KMS-11 (cell line): ENCODE measurements at regions not wholly inside any gene's neighbourhood (a gene's known extent, or its start where the extent isn't known, plus 50 kb on each side); places are given as distances from the start of the nearest gene placed in this dataset.
"Not testable (repeated sequence)": the region's sequence is repeated elsewhere in the genome, so short reads cannot be mapped to it uniquely, and the experiment has no call there.

Experiments used
- H2AFZ ChIP-seq: fragments of 200-600 bp; sonication (generic); 2 replicates; pipeline ENCODE4 v1.6.1; 2016; ENCODE audit warnings: antibody characterized with exemption, mixed run types, low read depth
- H3K27ac ChIP-seq: fragments of 200-600 bp; sonication (generic); 2 replicates; pipeline ENCODE4 v1.6.1; 2016; ENCODE audit warnings: mild to moderate bottlenecking, mixed run types
- H3K27me3 ChIP-seq: fragments of 200-600 bp; sonication (generic); 2 replicates; pipeline ENCODE4 v1.6.1; 2017; ENCODE audit warnings: mild to moderate bottlenecking, low read depth, mixed run types, moderate library complexity; ENCODE audit not compliant: insufficient read depth
- H3K36me3 ChIP-seq: fragments of 200-600 bp; sonication (generic); 2 replicates; pipeline ENCODE4 v1.6.1; 2017; ENCODE audit warnings: mild to moderate bottlenecking, mixed run types; ENCODE audit not compliant: insufficient read depth
- H3K4me1 ChIP-seq: fragments of 200-600 bp; sonication (generic); 2 replicates; pipeline ENCODE4 v1.6.1; 2016; ENCODE audit warnings: mild to moderate bottlenecking, low read depth, mixed run types; ENCODE audit not compliant: poor library complexity, severe bottlenecking
- H3K4me2 ChIP-seq: fragments of 200-600 bp; sonication (generic); 2 replicates; pipeline ENCODE4 v1.7.0; 2016; ENCODE audit warnings: mild to moderate bottlenecking, mixed run types
- H3K4me3 ChIP-seq: fragments of 200-600 bp; sonication (generic); IDR thresholded peaks from 2 replicates; pipeline ENCODE4 v1.6.1; 2017; ENCODE audit warnings: low read depth, low read length, mixed read lengths; ENCODE audit not compliant: insufficient read depth
- H3K79me2 ChIP-seq: fragments of 200-600 bp; sonication (generic); 2 replicates; pipeline ENCODE4 v1.6.1; 2016; ENCODE audit warnings: low read depth, mixed run types; ENCODE audit not compliant: insufficient read depth
- H3K9ac ChIP-seq: fragments of 200-600 bp; sonication (generic); 2 replicates; pipeline ENCODE4 v1.6.1; 2016; ENCODE audit warnings: mild to moderate bottlenecking, mixed run types
- H4K20me1 ChIP-seq: fragments of 200-600 bp; sonication (generic); 2 replicates; pipeline ENCODE4 v1.6.1; 2016; ENCODE audit warnings: mild to moderate bottlenecking, mixed run types; ENCODE audit not compliant: insufficient read depth
- TF ChIP-seq, protein P1 (sequence below): fragments of 200-600 bp; sonication (generic); conservative IDR thresholded peaks from 2 replicates; pipeline ENCODE4 v1.6.1; 2017; ENCODE audit warnings: low read depth, mild to moderate bottlenecking, antibody characterized with exemption, low read length, moderate library complexity, mixed read lengths

DNA sequence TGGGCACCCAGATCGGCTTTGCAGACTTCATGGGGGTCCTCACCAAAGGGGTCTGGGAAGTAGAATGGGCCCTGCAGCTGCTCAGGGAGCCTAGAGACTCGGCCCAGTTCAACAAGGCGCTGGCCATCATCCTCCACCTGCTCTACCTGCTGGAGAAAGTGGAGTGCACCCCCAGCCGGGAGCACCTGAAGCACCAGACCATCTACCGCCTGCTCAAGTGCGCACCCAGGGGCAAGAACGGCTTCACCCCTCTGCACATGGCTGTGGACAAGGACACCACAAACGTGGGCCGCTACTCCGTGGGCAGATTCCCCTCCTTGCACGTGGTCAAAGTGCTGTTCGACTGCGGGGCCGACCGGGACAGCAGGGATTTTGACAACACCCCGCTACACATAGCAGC lies 515.0 kb downstream of the TUBA3C start:
- not testable (repeated sequence) for H3K27me3 ChIP-seq, H3K4me2 ChIP-seq, H3K36me3 ChIP-seq, H2AFZ ChIP-seq, H3K79me2 ChIP-seq, H3K27ac ChIP-seq, H3K9ac ChIP-seq, H4K20me1 ChIP-seq, H3K4me3 ChIP-seq, H3K4me1 ChIP-seq

DNA sequence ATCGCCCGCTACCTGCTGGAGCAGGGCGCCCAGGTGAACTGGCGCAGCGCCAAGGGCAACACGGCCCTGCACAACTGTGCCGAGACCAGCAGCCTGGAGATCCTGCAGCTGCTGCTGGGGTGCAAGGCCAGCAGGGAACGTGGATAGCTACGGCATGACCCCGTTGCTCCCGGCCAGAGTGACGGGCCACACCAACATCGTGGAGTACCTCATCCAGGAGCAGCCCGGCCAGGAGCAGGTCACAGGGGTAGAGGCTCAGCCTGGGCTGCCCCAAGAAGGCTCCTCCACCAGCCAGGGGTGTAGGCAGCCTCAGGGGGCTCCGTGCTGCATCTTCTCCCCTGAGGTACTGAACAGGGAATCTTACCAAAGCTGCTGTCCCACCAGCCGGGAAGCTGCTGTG lies 515.9 kb downstream of the TUBA3C start:
- not testable (repeated sequence) for H3K27me3 ChIP-seq, H3K79me2 ChIP-seq, H3K36me3 ChIP-seq, H4K20me1 ChIP-seq, H3K27ac ChIP-seq, H3K9ac ChIP-seq, H2AFZ ChIP-seq, H3K4me3 ChIP-seq, H3K4me1 ChIP-seq, H3K4me2 ChIP-seq

DNA sequence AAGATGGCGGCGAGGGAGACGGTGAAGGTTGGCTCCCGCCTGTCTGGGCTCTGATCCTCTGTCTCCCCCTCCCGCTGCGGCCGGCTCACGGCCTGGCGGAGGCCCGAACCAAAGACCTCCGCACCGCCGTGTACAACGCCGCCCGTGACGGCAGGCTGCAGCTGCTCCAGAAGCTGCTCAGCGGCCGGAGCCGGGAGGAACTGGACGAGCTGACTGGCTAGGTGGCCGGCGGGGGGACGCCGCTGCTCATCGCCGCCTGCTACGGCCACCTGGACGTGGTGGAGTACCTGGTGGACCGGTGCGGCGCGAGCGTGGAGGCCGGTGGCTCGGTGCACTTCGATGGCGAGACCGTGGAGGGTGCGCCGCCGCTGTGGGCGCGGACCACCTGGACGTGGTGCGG lies 516.5 kb downstream of the TUBA3C start:
- H2AFZ ChIP-seq, H3K27ac ChIP-seq, H3K4me2 ChIP-seq, H4K20me1 ChIP-seq, H3K9ac ChIP-seq, H3K4me1 ChIP-seq, H3K4me3 ChIP-seq, H3K79me2 ChIP-seq, H3K27me3 ChIP-seq, H3K36me3 ChIP-seq: not testable (repeated sequence)

DNA sequence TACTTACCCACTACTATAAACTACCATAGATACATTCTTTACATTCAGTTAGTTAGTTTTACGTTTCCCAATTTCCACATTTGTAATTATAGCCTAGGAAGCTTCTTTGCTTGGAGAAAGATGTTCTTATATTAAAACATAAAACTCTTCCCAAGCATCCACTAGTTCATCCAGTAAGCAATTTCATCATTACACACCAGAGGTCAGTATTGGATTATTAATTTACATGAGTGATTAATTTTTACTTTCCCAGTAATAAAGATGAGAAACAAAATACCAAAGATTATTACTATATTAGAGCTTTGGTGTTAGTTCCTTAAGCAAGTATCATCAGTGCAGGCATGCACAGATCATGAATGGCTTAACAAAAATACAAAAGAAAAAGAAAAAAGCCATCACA lies 518.4 kb downstream of the TUBA3C start:
- not testable (repeated sequence) for H3K4me2 ChIP-seq, H3K4me3 ChIP-seq, H4K20me1 ChIP-seq, H3K27me3 ChIP-seq, H3K9ac ChIP-seq, H3K36me3 ChIP-seq, H3K79me2 ChIP-seq, H2AFZ ChIP-seq, H3K27ac ChIP-seq, H3K4me1 ChIP-seq
- TF ChIP-seq, protein P1, sequence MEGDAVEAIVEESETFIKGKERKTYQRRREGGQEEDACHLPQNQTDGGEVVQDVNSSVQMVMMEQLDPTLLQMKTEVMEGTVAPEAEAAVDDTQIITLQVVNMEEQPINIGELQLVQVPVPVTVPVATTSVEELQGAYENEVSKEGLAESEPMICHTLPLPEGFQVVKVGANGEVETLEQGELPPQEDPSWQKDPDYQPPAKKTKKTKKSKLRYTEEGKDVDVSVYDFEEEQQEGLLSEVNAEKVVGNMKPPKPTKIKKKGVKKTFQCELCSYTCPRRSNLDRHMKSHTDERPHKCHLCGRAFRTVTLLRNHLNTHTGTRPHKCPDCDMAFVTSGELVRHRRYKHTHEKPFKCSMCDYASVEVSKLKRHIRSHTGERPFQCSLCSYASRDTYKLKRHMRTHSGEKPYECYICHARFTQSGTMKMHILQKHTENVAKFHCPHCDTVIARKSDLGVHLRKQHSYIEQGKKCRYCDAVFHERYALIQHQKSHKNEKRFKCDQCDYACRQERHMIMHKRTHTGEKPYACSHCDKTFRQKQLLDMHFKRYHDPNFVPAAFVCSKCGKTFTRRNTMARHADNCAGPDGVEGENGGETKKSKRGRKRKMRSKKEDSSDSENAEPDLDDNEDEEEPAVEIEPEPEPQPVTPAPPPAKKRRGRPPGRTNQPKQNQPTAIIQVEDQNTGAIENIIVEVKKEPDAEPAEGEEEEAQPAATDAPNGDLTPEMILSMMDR, result 0 out of 2 replicates have a peak, but pooled peaks have one; percentile 18

DNA sequence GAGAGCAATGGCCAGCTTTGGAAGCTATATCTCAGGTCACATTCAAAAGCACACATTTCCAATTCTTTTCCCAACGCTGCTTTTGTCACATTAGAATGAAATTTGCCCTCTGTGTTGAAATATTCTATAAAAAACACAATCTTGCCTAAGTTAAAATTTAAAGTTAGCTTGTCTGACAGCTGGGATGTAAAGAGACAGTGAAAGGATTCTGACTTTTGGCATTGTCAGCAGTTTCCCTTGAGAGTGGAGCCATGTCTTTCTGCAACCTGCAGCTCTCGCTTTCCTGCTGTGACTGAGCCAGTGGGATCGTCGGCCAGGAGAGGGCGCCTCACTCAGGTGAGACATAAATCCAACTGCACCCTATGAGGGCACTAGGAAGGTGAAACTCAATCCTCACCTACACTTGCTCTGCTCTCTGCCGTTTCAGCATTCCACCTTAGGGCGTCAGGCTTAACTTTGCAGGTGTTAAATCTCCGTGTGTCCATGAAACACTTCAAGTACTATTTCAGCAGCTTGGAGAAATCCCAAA lies 537.9 kb downstream of the TUBA3C start:
- H3K79me2 ChIP-seq, H3K9ac ChIP-seq, H3K4me3 ChIP-seq, H4K20me1 ChIP-seq, H3K4me2 ChIP-seq, H3K36me3 ChIP-seq, H3K4me1 ChIP-seq, H3K27me3 ChIP-seq, H2AFZ ChIP-seq, H3K27ac ChIP-seq: not testable (repeated sequence)

DNA sequence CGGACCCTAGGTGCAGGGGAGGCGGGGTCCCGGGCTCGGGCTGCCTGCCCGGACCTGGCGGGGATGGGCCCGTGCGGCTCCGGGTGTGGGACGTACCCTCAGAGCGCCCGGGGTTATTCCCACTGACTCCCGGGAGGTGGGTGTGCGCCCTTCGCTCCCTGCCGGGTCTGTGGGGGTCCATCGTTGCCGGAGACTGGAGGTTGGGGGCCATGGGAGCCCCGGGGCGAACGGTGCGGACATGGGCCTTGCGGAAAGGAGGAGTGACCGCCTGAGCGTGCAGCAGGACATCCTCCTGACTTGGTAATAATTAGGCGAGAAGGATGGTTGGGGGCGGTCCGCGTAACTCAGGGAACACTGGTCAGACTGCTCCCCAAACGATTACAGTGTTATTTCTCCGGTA lies 552.7 kb downstream of the TUBA3C start:
- not testable (repeated sequence) for H3K9ac ChIP-seq, H3K27ac ChIP-seq, H3K4me3 ChIP-seq, H3K27me3 ChIP-seq, H3K36me3 ChIP-seq, H3K4me1 ChIP-seq, H4K20me1 ChIP-seq, H2AFZ ChIP-seq, H3K4me2 ChIP-seq, H3K79me2 ChIP-seq

DNA sequence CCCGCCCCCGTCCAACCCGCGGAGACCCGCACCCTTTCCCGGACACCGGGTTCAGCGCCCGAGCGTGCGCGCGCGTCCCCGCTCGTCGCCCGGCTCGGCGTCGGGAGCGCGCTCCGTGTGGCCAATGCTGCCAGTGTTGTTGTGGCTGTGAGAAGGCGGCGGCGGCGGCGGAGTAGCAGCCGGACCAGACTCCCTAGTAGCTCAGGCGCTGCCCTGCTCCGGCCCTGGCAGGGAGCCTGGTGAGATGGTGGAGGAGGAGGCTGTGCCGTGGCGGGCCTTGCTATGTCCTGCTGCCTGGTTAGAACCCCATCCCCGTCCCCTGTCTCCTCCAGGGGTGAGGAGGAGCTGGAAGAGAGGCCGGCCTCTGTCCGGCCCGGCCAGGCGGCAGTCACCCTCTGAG lies 553.2 kb downstream of the TUBA3C start:
- Histone ChIP-seq H3K4me3 (no peak overlapping the region), H2AFZ (no peak overlapping the region), H3K27me3 (no peaks in the 10 kb centered on the region), H3K27ac (no peak overlapping the region), H3K79me2 (no peaks in the 10 kb centered on the region), H4K20me1 (no peaks in the 10 kb centered on the region), H3K36me3 (no peaks in the 10 kb centered on the region), H3K4me1 (no peaks in the 10 kb centered on the region), H3K9ac (no peak overlapping the region), H3K4me2 (no peak overlapping the region)
- TF ChIP-seq, protein P1, result no peak

DNA sequence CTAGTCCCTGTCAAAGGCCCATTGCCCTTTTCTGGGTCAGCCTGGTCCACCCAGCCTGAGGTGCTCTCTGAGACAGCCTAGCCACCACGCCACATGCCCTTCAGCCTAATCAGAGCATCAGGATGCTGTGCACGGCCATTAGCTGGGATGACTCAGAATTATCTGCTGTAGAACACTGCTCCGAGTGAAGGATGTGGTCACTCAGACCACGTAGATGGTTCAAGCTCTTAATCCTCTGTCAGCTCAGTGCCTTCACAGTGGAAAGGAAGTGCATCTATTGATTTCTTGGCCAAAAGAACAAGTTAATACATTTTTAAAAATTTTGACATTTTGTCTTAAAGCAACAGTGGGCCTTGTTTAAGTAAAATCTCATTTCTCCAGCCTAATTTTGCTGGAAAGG lies 557.6 kb downstream of the TUBA3C start:
- H3K27me3 ChIP-seq, H3K36me3 ChIP-seq, H3K4me2 ChIP-seq, H4K20me1 ChIP-seq, H2AFZ ChIP-seq, H3K4me3 ChIP-seq, H3K4me1 ChIP-seq, H3K79me2 ChIP-seq, H3K9ac ChIP-seq, H3K27ac ChIP-seq: not testable (repeated sequence)

DNA sequence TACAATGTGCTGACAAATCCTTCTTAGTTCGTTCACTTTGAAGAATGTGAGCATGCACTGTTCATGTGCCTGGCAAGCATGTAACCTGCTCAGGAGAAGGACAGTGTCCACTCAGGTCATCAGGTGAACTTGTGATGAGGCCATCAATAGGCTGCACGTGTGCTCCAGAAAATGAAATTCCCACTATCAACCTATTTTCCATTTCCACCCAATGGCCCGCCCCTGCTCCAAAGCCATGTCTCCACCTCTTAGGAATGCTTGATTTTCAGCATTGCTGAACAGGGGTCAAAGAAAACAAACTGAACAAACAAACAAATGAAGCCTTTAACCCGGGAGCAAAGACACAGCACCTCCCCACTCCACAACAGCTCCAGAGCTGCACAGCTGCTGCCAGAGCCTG lies 563.2 kb downstream of the TUBA3C start:
- not testable (repeated sequence) for H3K27ac ChIP-seq, H2AFZ ChIP-seq, H3K4me2 ChIP-seq, H4K20me1 ChIP-seq, H3K4me1 ChIP-seq, H3K9ac ChIP-seq, H3K36me3 ChIP-seq, H3K4me3 ChIP-seq, H3K27me3 ChIP-seq, H3K79me2 ChIP-seq
